HCT116 (cell line): ENCODE measurements at regions not wholly inside any gene's neighbourhood (a gene's known extent, or its start where the extent isn't known, plus 50 kb on each side); places are given as distances from the start of the nearest gene placed in this dataset.

Experiments
- ATAC-seq: fragments of 200-7000 bp; cut with Tn5 transposase; 2 replicates; pipeline ENCODE4 v1.9.1; 2020; ENCODE audit warnings: mild to moderate bottlenecking, moderate library complexity
- BruUV-seq: library from RNA; stranded (reverse); fragments of 400-500 nt; replicated peaks from 2 replicates; lab custom pipeline; 2021; lab: Mats Ljungman, UMichigan
- CTCF ChIA-PET: fragments of 300-600 bp; sonication (Branson Sonifier 250); formaldehyde crosslinking; loops from one replicate; lab custom pipeline; 2021; ENCODE audit warnings: antibody characterized with exemption; lab: Charles Lee
- POLR2A ChIA-PET: fragments of 300-600, 350-600 bp; sonication (Branson Sonifier 250); formaldehyde crosslinking; loops from one replicate; lab custom pipeline; 2021; ENCODE audit warnings: antibody characterized with exemption; lab: Charles Lee
- RAD21 ChIA-PET, 2 experiments: fragments of 300-600 bp; sonication (Branson Sonifier 250); formaldehyde crosslinking; loops; one replicate each; lab custom pipeline; 2023; ENCODE audit warnings: low total read pairs in 2 of 2; ENCODE audit not compliant: uncharacterized antibody in 2 of 2, unreplicated experiment in 2 of 2, low non-redundant PET in 1 of 2; lab: Charles Lee
- DNase-seq: peaks from one replicate; pipeline ENCODE4 v3.0.0-alpha.2; 2010; ENCODE audit warnings: low read depth, low spot score
- H2AFZ ChIP-seq: fragments of 200-600 bp; shearing (Covaris generic), sonication (generic); 2 replicates; pipeline ENCODE4 v1.6.1; 2017; ENCODE audit warnings: low read depth, mixed run types, mixed read lengths, antibody characterized with exemption, low read length; ENCODE audit not compliant: poor library complexity, severe bottlenecking
- H3K27ac ChIP-seq: 2 replicates; pipeline ENCODE4 v1.5.1; 2012; ENCODE audit warnings: low read depth, low read length
- H3K27me3 ChIP-seq: fragments of 200-600 bp; sonication (generic); 2 replicates; pipeline ENCODE4 v1.6.1; 2016; ENCODE audit warnings: mixed run types, low read length, mixed read lengths; ENCODE audit not compliant: insufficient read depth
- H3K36me3 ChIP-seq, 2 experiments: fragments of 200-500 bp in 1 of 2; fragments of 200-600 bp in 1 of 2; sonication (Bioruptor generic) in 1 of 2; sonication (generic) in 1 of 2; 2 replicates each; pipeline versions ENCODE4 v1.5.1 to v1.6.1; 2014 to 2016; ENCODE audit warnings: low read length in 2 of 2, inconsistent platforms in 1 of 2, mixed read lengths in 1 of 2, mixed run types in 1 of 2; ENCODE audit not compliant: insufficient read depth in 2 of 2, control insufficient read depth in 1 of 2
- H3K4me1 ChIP-seq, 2 experiments: fragments of 200-600 bp in 1 of 2; sonication (generic) in 1 of 2; 2 replicates each; pipeline versions ENCODE4 v1.5.1 to v1.6.1; 2012 to 2017; ENCODE audit warnings: low read length in 2 of 2, inconsistent platforms in 1 of 2, mild to moderate bottlenecking in 1 of 2, mixed read lengths in 1 of 2, mixed run types in 1 of 2, moderate library complexity in 1 of 2; ENCODE audit not compliant: insufficient read depth in 2 of 2, control insufficient read depth in 1 of 2
- H3K4me2 ChIP-seq: fragments of 200-600 bp; sonication (generic); 2 replicates; pipeline ENCODE4 v1.6.1; 2017; ENCODE audit warnings: mixed run types, low read length, mixed read lengths
- H3K4me3 ChIP-seq, 2 experiments: fragments of 200-600 bp in 1 of 2; sonication (generic) in 1 of 2; replicated peaks in 1 of 2; 2 replicates each; pipeline ENCODE4 v1.5.1; 2011 to 2016; ENCODE audit warnings: low read length in 2 of 2, control low read depth in 1 of 2, low read depth in 1 of 2, mild to moderate bottlenecking in 1 of 2, mixed read lengths in 1 of 2, mixed run types in 1 of 2
- H3K79me2 ChIP-seq: fragments of 200-600 bp; sonication (generic); 2 replicates; pipeline ENCODE4 v1.6.1; 2017; ENCODE audit warnings: mild to moderate bottlenecking, mixed run types, low read length, moderate library complexity, mixed read lengths; ENCODE audit not compliant: insufficient read depth
- H3K9ac ChIP-seq: fragments of 200-600 bp; sonication (generic); 2 replicates; pipeline ENCODE4 v1.6.1; 2016; ENCODE audit warnings: low read length, mixed read lengths
- H3K9me2 ChIP-seq: fragments of 200-600 bp; sonication (generic), shearing (Covaris generic); 2 replicates; pipeline ENCODE4 v1.6.1; 2017; ENCODE audit warnings: mixed run types, mild to moderate bottlenecking, moderate library complexity; ENCODE audit not compliant: insufficient read depth
- H3K9me3 ChIP-seq, 2 experiments: fragments of 200-500 bp in 1 of 2; fragments of 200-600 bp in 1 of 2; sonication (Bioruptor generic) in 1 of 2; sonication (generic) in 1 of 2; 2 replicates each; pipeline ENCODE4 v1.6.1; 2014 to 2017; ENCODE audit warnings: low read length in 2 of 2, mixed read lengths in 2 of 2, inconsistent platforms in 1 of 2, low read depth in 1 of 2, mild to moderate bottlenecking in 1 of 2, mixed run types in 1 of 2, moderate library complexity in 1 of 2; ENCODE audit not compliant: control insufficient read depth in 1 of 2, insufficient read depth in 1 of 2
- H4K20me1 ChIP-seq: fragments of 200-600 bp; sonication (generic), shearing (Covaris generic); 2 replicates; pipeline ENCODE4 v1.6.1; 2017; ENCODE audit warnings: mixed run types, mild to moderate bottlenecking, moderate library complexity; ENCODE audit not compliant: insufficient read depth
- CBX3 ChIP-seq: IDR thresholded peaks from 2 replicates; pipeline ENCODE4 v1.6.1; 2012; ENCODE audit warnings: low read depth
- CEBPB ChIP-seq: IDR thresholded peaks from 2 replicates; pipeline ENCODE4 v1.6.1; 2012; ENCODE audit warnings: low read depth
- CTCF ChIP-seq, 3 experiments: fragments of 200-600 bp in 1 of 3; sonication (generic) in 1 of 3; IDR thresholded peaks in 2 of 3; conservative IDR thresholded peaks in 1 of 3; 2 replicates each; pipeline ENCODE4 v1.5.1; 2012 to 2017; ENCODE audit warnings: low read depth in 2 of 3, low read length in 2 of 3, antibody characterized with exemption in 1 of 3, borderline replicate concordance in 1 of 3, control low read depth in 1 of 3, mild to moderate bottlenecking in 1 of 3, mixed read lengths in 1 of 3, mixed run types in 1 of 3, moderate library complexity in 1 of 3; ENCODE audit not compliant: insufficient read depth in 1 of 3
- EGR1 ChIP-seq: IDR thresholded peaks from 2 replicates; pipeline ENCODE4 v1.6.1; 2012; ENCODE audit warnings: low read depth
- ELF1 ChIP-seq: IDR thresholded peaks from 2 replicates; pipeline ENCODE4 v1.6.1; 2012; ENCODE audit warnings: low read depth, borderline replicate concordance
- EZH2phosphoT487 ChIP-seq: fragments of 200-600 bp; IDR thresholded peaks from 2 replicates; pipeline ENCODE4 v1.6.1; 2018; ENCODE audit warnings: antibody characterized with exemption, borderline replicate concordance
- FOSL1 ChIP-seq: IDR thresholded peaks from 2 replicates; pipeline ENCODE4 v1.6.1; 2012; ENCODE audit warnings: low read depth
- JUND ChIP-seq: IDR thresholded peaks from 2 replicates; pipeline ENCODE4 v1.6.1; 2012
- MAX ChIP-seq: IDR thresholded peaks from 2 replicates; pipeline ENCODE4 v1.6.1; 2012
- POLR2A ChIP-seq: IDR thresholded peaks from 2 replicates; pipeline ENCODE4 v1.7.0; 2011; ENCODE audit warnings: borderline replicate concordance; ENCODE audit not compliant: insufficient read depth, insufficient read length; ENCODE audit errors: extremely low read depth
- POLR2AphosphoS5 ChIP-seq: IDR thresholded peaks from 2 replicates; pipeline ENCODE4 v1.6.1; 2011; ENCODE audit warnings: mild to moderate bottlenecking, low read depth, low read length, moderate library complexity
- SIN3A ChIP-seq: IDR thresholded peaks from 2 replicates; pipeline ENCODE4 v1.6.1; 2012; ENCODE audit warnings: low read depth
- TCF7L2 ChIP-seq: IDR thresholded peaks from 2 replicates; pipeline ENCODE4 v1.7.0; 2011; ENCODE audit warnings: borderline replicate concordance, inconsistent platforms; ENCODE audit not compliant: insufficient read depth, insufficient read length; ENCODE audit errors: extremely low read depth
- ZNF274 ChIP-seq: fragments of 200-500 bp; sonication (Bioruptor generic); IDR thresholded peaks from 2 replicates; pipeline ENCODE4 v1.6.1; 2014; ENCODE audit warnings: mild to moderate bottlenecking, low read depth, low read length, inconsistent platforms
- intact Hi-C: fragments of 100-400 bp; cut with micrococcal nuclease; formaldehyde crosslinking; loops from 2 replicates; pipeline ENCODE4 v1.10.0; 2022
- TF ChIP-seq, protein P1 (sequence below): IDR thresholded peaks from 2 replicates; pipeline ENCODE4 v1.6.1; 2012
- TF ChIP-seq, protein P2 (sequence below): IDR thresholded peaks from 2 replicates; pipeline ENCODE4 v1.6.1; 2012; ENCODE audit warnings: low read depth

DNA sequence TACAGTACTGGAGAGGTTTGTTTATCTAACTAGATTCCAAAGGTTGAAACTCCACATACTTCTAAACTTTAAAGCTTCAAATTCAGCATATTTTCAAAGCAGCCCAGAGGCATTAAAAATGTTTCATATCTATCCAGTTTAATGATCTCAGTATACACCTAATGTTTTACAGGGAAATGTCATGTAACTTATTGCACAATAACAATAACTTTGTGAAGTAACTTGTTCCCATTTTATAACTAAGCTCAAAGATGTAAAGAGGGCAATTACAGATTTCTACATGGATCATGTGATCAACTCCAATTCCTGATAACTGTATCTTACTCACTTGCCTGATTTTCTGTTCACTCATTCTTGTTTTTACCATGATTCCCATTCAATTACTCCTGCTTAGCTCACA lies 610.0 kb downstream of the TAF11L14 start:
- Histone ChIP-seq H3K9me3 (peaks cover 13 to 21% of the 10 kb centered on the region in 2 experiments; a peak in 2 of 4 replicates), H3K27me3 (no peaks in the 10 kb centered on the region), H3K79me2 (no peaks in the 10 kb centered on the region), H3K36me3 (no peaks in the 10 kb centered on the region), H3K27ac (no peak overlapping the region), H2AFZ (no peak overlapping the region), H3K4me3 (no peak overlapping the region), H3K4me2 (no peak overlapping the region), H3K9me2 (no peaks in the 10 kb centered on the region), H4K20me1 (no peaks in the 10 kb centered on the region), H3K4me1 (no peaks in the 10 kb centered on the region), H3K9ac (no peak overlapping the region)
- TF ChIP-seq ZNF274 = no peak
- no peak for TF ChIP-seq SIN3A
- TF ChIP-seq FOSL1 = no peak
- TF ChIP-seq TCF7L2 = no peak
- no peak for TF ChIP-seq CEBPB
- TF ChIP-seq EGR1 = no peak
- CTCF ChIA-PET = no interaction called here
- ATAC-seq (no peak), DNase-seq (no peak)
- RAD21 ChIA-PET = no interaction called here
- intact Hi-C loops = no loop called here
- no TSS peak for BruUV-seq
- POLR2A ChIA-PET = no interaction called here

- no peak overlapping the region for H3K4me3 ChIP-seq
- ChIA-PET POLR2A (no interaction called here), CTCF (no interaction called here), RAD21 (no interaction called here)
- H3K9me2 ChIP-seq = no peaks in the 10 kb centered on the region
- no peaks in the 10 kb centered on the region for H3K79me2 ChIP-seq
- no peaks in the 10 kb centered on the region for H3K4me1 ChIP-seq
- H3K4me2 ChIP-seq = no peak overlapping the region
- no peak for ATAC-seq
- H3K36me3 ChIP-seq = no peaks in the 10 kb centered on the region
- no peak overlapping the region for H3K27ac ChIP-seq
- H3K9me3 ChIP-seq = peaks cover 5 to 25% of the 10 kb centered on the region in 2 experiments; a peak in 3 of 4 replicates
- BruUV-seq = no TSS peak
- H3K9ac ChIP-seq = no peak overlapping the region
- no peaks in the 10 kb centered on the region for H4K20me1 ChIP-seq
- intact Hi-C loops = no loop called here
- no peak for DNase-seq
- H3K27me3 ChIP-seq = no peaks in the 10 kb centered on the region
- H2AFZ ChIP-seq = no peak overlapping the region
- TF ChIP-seq, protein P1, sequence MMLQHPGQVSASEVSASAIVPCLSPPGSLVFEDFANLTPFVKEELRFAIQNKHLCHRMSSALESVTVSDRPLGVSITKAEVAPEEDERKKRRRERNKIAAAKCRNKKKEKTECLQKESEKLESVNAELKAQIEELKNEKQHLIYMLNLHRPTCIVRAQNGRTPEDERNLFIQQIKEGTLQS = no peak
- TF ChIP-seq, protein P2, sequence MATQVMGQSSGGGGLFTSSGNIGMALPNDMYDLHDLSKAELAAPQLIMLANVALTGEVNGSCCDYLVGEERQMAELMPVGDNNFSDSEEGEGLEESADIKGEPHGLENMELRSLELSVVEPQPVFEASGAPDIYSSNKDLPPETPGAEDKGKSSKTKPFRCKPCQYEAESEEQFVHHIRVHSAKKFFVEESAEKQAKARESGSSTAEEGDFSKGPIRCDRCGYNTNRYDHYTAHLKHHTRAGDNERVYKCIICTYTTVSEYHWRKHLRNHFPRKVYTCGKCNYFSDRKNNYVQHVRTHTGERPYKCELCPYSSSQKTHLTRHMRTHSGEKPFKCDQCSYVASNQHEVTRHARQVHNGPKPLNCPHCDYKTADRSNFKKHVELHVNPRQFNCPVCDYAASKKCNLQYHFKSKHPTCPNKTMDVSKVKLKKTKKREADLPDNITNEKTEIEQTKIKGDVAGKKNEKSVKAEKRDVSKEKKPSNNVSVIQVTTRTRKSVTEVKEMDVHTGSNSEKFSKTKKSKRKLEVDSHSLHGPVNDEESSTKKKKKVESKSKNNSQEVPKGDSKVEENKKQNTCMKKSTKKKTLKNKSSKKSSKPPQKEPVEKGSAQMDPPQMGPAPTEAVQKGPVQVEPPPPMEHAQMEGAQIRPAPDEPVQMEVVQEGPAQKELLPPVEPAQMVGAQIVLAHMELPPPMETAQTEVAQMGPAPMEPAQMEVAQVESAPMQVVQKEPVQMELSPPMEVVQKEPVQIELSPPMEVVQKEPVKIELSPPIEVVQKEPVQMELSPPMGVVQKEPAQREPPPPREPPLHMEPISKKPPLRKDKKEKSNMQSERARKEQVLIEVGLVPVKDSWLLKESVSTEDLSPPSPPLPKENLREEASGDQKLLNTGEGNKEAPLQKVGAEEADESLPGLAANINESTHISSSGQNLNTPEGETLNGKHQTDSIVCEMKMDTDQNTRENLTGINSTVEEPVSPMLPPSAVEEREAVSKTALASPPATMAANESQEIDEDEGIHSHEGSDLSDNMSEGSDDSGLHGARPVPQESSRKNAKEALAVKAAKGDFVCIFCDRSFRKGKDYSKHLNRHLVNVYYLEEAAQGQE = no peak
- TF ChIP-seq JUND (no peak), CEBPB (no peak), MAX (no peak), EZH2phosphoT487 (no peak), CTCF (IDR thresholded peaks at IDR 0.05 in 2 of 3, conservative IDR thresholded peaks at IDR 0.05 in 1 of 3; ENCODE audit: borderline replicate concordance in 1 of 3, insufficient read depth in 1 of 3, low read depth in 2 of 3, low read length in 2 of 3) (no peak), POLR2AphosphoS5 (no peak), POLR2A (no peak), CBX3 (no peak), TCF7L2 (no peak), ELF1 (no peak), EGR1 (no peak), SIN3A (no peak), FOSL1 (no peak)
Observed at GRCh38 chr5:18252559-18252958, 618.3 kb downstream of the TAF11L14 start.
